ENCODE measurements at regions not wholly inside any gene's neighbourhood (a gene's known extent, or its start where the extent isn't known, plus 50 kb on each side); places are given as distances from the start of the nearest gene placed in this dataset.

DNA sequence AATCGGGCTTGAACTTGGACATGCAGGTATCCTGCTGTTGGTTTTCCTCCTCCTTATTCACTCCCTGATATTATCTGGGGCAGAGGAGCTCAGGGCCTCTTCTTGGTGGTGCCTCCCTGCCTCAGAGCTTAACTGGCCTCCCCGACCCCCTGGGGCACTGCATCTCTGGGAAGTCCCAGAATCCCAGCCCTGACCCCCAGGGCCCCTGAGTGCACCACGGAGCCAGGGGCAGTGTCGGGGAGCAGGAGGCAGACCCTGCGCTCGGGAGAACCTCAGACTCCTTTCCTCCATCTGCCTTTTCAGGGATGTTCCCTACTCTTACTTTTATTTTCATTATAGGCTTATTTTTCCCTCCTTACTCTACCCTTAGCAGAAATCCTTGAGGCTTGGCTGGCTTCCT, 537.0 kb downstream of the BRD1 start:
- WGBS, 3 donors: 7 to 14% (median 7%) methylated on average over 6 of the region's 6 CpGs
- Histone ChIP-seq H3K36me3 (no peaks in the 10 kb centered on the region), H3K4me1 (ENCODE audit: insufficient read depth) (no peaks in the 10 kb centered on the region), H3K4me3 (no peak overlapping the region), H3K27ac (no peak overlapping the region), H3K27me3 (no peaks in the 10 kb centered on the region), H3K9me3 (no peaks in the 10 kb centered on the region)
- no peak for DNase-seq
- TF ChIP-seq, protein P1, sequence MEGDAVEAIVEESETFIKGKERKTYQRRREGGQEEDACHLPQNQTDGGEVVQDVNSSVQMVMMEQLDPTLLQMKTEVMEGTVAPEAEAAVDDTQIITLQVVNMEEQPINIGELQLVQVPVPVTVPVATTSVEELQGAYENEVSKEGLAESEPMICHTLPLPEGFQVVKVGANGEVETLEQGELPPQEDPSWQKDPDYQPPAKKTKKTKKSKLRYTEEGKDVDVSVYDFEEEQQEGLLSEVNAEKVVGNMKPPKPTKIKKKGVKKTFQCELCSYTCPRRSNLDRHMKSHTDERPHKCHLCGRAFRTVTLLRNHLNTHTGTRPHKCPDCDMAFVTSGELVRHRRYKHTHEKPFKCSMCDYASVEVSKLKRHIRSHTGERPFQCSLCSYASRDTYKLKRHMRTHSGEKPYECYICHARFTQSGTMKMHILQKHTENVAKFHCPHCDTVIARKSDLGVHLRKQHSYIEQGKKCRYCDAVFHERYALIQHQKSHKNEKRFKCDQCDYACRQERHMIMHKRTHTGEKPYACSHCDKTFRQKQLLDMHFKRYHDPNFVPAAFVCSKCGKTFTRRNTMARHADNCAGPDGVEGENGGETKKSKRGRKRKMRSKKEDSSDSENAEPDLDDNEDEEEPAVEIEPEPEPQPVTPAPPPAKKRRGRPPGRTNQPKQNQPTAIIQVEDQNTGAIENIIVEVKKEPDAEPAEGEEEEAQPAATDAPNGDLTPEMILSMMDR (IDR thresholded peaks at IDR 0.05): no peak
- intact Hi-C loops (cut with DNase I): no loop called here

DNA sequence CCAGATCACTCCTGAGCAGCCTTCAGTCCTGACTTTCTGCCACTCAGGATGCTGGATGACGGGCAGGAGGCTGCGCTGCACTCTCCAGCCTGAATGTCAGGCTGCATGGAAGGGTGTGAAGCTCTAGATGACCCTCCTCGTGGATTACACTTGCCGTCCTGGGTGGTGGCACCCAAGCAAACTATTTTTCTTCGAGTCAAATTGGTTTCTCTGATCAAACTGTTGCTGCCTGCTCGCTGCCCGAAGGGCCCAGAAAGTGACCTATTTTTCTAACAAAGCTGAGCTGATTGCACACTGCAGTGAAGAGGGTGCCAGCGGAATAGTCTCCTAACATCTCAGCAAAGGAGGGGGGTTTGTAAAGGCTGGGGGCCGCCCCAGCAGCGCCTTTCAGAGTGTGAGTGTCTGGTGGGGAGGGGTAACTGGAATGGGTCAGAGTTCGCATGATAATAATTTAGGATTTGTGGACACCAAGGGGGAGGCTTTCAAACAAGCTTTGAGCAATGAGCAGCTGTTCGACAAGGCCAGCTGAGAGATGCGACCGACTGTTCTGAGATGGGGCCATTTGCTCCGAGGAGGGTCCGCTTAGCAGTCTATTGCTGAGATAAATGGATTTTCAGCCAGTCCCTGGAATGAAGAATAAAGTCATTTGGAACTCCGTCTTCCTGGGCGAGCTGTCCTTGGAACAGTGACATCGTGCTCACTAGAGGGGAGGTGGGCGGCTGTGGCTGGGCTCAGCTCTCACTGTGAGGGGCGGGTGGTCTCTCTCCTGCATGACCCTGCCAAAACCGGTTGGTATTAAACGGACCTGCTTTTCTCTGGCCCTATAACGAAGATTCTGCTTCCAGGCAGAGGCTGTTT, 537.6 kb downstream of the BRD1 start:
- no peak overlapping the region for H3K27ac ChIP-seq
- 29 to 49% (median 32%) methylated on average over 24 of the region's 24 CpGs for WGBS, 3 donors
- H3K4me1 ChIP-seq (ENCODE audit: insufficient read depth): no peaks in the 10 kb centered on the region
- DNase-seq: no peak
- H3K27me3 ChIP-seq: no peaks in the 10 kb centered on the region
- TF ChIP-seq, protein P1 (IDR thresholded peaks at IDR 0.05): no peak
- TF ChIP-seq POLR2A (IDR thresholded peaks at IDR 0.05) (no peak), EP300 (IDR thresholded peaks at IDR 0.05) (no peak)
- intact Hi-C loops (cut with DNase I): no loop called here
- H3K9me3 ChIP-seq: no peaks in the 10 kb centered on the region
- H3K36me3 ChIP-seq: no peaks in the 10 kb centered on the region
- no peak overlapping the region for H3K4me3 ChIP-seq

DNA sequence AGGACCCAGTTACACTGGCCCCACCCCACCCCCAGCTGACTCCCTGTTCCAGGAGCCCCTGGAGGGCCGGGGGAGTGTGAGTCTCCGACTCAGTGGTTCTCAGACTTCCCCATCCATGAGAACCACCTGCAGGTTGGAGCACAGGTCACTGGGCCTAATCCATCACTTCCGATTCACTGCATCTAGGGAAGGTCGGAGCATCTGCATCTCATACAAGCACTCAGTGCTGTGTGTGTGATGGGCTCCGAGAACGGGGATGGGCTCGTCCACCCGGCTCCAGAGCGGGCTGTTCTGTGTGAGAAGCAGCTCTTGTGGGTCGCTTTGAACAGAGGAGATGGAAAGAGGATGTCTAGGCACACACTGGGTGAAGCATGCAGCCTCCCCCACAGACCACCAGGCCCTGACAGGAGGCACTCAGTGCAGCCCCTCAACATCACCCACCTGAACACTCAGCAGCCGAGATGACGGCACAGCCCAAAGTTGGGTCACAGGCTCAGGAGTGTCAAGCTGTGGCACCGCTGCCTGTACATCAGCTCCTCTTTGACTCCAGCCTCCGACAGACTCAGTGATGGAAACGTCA, 541.4 kb downstream of the BRD1 start:
- TF ChIP-seq EP300 (IDR thresholded peaks at IDR 0.05) (no peak), POLR2A (IDR thresholded peaks at IDR 0.05) (no peak)
- TF ChIP-seq, protein P1 (IDR thresholded peaks at IDR 0.05): no peak
- Histone ChIP-seq H3K9me3 (no peaks in the 10 kb centered on the region), H3K27ac (no peak overlapping the region), H3K27me3 (no peaks in the 10 kb centered on the region), H3K4me3 (no peak overlapping the region), H3K36me3 (no peaks in the 10 kb centered on the region), H3K4me1 (ENCODE audit: insufficient read depth) (no peaks in the 10 kb centered on the region)
- intact Hi-C loops (cut with DNase I): no loop called here
- 79 to 82% (median 80%) methylated on average over 15 of the region's 15 CpGs for WGBS, 3 donors
- DNase-seq: no peak

DNA sequence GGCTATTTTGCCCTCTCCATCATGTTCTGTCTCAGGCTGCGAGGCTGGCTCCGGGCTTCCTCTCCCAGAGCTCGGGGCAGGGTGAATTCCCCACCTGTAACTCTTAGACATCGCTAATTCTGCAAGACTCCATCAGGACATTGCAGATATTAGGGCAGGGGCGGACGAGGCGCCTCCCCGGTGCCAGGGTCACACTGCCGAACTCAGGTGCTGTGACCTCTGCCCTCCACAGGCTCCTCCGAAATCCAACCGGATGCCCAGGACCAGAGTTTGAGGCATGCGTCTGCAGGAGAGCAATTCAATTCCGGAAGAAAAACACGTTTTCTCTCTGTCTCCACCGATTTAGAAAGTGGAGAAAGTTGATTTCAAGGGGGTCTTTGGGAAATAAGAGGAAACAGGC, 542.7 kb downstream of the BRD1 start:
- TF ChIP-seq, protein P1 (IDR thresholded peaks at IDR 0.05): no peak
- no peak for TF ChIP-seq EP300 (IDR thresholded peaks at IDR 0.05)
- Histone ChIP-seq H3K27me3 (no peaks in the 10 kb centered on the region), H3K4me1 (ENCODE audit: insufficient read depth) (no peaks in the 10 kb centered on the region), H3K4me3 (no peak overlapping the region), H3K27ac (no peak overlapping the region), H3K9me3 (no peaks in the 10 kb centered on the region), H3K36me3 (no peaks in the 10 kb centered on the region)
- 55 to 78% (median 73%) methylated on average over 15 of the region's 15 CpGs for WGBS, 3 donors
- no peak for DNase-seq
- intact Hi-C loops (cut with DNase I): no loop called here
